CD4-positive, alpha-beta T cell treated with Interleukin-10 for 1 hour (primary cell): ENCODE measurements at regions not wholly inside any gene's neighbourhood (a gene's known extent, or its start where the extent isn't known, plus 50 kb on each side); places are given as distances from the start of the nearest gene placed in this dataset.

Source experiments
- DNase-seq: peaks from one replicate; pipeline ENCODE4 v3.0.0-alpha.2; 2020

GRCh38 chr3:135755330-135756105 is 210.0 kb upstream of the PPP2R3A start:
- DNase-seq: no peak

DNA sequence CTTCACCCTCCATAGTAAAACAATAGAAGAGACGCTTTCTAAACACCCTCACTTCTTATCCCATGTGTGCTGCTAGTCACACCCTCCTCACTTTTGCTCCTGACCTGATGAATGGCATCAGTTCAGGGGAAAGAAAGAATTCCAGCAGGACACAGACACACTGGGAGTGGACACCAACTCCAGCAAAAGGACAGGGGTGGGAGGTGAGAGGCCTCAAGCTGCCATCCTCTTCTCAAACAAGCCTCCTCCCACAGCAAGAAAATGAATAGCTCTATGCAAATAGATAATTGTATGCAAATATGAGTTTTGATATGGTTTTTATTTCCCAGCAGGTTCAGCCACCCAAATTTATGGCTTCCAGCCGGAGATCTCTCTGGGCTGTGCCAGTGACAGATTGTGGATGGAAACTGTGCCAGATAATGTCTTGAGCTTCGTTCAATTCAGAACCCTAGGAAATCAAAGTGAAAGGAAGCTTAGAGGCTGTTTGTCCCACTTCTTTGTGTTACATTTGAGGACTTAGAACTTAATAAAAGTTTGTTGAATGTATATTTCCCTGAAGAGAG is 209.3 kb upstream of the PPP2R3A start:
- no peak for DNase-seq

DNA sequence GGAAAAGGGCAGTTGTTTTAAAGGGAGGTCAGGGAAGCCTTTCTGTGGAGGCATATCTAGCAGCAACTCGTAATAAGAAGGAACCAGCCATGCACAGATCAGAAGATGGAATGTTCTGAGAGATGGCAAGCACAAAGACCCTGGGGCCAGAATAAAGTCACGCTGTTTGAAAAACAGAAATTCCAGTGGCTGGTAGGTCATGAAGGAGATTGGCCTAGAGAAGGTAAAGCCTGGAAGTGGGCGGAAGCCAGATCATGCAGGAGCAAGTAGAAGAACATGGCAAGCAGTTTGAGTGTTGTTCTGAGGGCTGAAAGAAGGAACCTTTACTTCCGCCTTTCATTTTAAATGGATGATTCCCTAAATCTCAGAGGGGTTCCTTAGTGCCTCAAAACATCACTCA is 208.1 kb upstream of the PPP2R3A start:
- DNase-seq: no peak

GRCh38 chr3:135758961-135759360 is 206.6 kb upstream of the PPP2R3A start:
- DNase-seq: no peak

GRCh38 chr3:135759651-135760050 is 205.9 kb upstream of the PPP2R3A start:
- no peak for DNase-seq

DNA sequence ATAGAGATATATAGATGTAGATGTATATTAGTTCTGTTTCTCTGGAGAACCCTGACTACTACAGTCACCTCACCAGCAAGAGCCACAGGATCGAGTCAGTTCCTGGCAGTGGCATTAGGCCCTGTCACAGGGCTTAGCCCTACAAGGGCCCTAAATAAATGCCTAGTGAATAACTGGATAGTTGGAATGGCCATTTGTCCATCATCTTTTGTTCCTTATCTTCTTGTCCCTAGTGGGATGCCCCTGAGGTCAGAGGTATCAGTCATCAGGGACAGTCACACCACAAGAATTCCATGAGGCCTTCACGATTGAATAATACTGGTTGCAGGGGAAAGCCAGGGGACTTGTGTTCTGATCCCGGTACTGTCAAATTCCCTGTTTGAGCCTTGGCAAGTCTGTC is 204.9 kb upstream of the PPP2R3A start:
- DNase-seq: no peak

DNA sequence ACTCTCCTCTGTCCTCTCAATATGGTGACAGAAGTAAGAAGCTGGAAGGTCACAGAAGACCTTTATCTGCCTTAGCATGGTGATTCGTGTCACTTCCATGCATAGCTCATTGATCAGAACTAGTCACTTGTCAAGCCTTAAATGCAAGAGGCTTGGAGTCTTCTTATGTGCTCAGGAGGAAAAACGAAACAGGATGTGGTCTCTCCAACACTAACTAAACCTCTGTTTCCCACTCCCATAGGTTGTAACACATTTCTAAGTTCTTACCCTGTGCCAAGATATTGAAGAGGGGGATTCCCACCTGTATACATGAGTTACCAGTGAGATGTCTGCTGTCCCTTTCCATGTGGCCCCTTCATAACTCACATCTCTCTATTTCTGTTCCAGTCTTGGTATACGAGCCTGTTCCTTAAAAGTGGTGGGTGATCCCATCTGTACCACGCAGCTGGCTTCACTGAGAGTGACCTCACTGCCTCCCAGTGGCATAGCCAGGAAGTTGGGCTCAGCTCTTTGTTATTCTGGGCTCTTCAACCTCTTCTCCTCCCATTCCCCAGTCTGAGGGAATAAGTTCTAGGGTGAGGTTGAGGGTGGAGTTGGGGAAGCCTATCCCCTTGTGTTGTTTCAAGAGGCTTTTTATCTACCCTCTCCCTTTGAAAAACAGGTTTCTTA is 203.2 kb upstream of the PPP2R3A start:
- no peak for DNase-seq

- no peak for DNase-seq
These were observed 199.4 kb upstream of the PPP2R3A start for GRCh38 chr3:135766115-135766514.

- no peak for DNase-seq
These were observed 193.8 kb upstream of the PPP2R3A start for GRCh38 chr3:135771760-135772159.

DNA sequence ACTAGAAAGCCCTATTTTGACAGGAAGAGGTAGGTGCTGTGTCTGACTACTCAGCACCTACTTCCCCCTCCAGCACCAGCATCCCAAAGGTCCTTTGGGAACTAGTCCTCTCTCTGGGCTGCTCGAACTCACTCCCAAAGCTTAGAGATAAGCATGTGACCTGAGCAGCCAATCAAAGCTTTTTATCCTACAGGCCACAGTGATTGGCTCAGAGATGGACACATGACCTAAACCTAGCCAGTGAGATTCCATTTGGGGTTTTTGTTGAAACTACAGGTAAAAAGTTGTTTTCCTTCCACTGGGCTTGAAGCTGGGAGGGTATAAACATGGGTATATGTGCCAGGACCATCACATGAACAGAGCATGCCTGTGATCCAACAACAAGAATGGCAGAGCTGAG is 186.5 kb upstream of the PPP2R3A start:
- no peak for DNase-seq

GRCh38 chr3:135779590-135780235 is 185.8 kb upstream of the PPP2R3A start:
- DNase-seq: no peak

DNA sequence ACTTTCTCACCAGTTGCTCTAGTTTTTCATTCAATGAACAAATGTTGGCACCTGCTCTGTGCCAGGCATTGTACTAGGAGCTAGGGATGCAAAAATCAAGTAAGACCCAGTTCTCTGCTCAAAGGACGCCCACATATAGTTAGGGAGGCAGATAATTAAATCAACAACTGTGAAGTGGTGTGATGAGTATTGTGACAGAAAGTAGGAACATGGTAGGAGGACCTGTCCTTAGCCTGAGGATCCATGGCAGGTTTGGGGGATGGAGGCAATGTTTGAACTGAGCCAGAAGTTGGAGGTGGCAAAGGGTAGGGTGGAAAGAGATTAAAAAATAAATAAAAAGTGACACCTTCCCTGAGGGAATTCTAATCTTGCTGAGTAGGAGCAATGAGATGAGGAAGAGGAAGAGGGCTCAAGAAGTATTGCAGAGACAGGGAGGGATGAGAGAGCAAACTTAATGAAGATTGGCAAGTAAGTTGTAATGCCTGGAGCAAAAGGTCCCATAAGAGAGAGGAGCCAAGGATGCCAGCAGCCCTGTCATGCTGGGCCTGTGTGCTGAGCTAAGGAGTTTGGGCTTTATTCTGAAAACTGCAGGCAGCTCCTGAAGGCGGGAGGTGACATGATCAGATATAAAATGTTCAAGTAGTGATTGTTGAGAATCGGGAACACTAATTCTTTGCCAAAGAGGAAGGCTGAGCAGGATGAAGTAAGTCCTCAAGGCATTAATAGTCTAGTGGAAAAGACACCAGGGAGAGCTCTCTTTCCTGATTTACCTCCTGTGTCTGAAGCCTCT is 184.3 kb upstream of the PPP2R3A start:
- DNase-seq: no peak

- DNase-seq: no peak
These were observed 181.0 kb upstream of the PPP2R3A start for GRCh38 chr3:135784557-135784956.

GRCh38 chr3:135788146-135788545 is 177.4 kb upstream of the PPP2R3A start:
- no peak for DNase-seq

GRCh38 chr3:135788978-135789377 is 176.6 kb upstream of the PPP2R3A start:
- no peak for DNase-seq

DNA sequence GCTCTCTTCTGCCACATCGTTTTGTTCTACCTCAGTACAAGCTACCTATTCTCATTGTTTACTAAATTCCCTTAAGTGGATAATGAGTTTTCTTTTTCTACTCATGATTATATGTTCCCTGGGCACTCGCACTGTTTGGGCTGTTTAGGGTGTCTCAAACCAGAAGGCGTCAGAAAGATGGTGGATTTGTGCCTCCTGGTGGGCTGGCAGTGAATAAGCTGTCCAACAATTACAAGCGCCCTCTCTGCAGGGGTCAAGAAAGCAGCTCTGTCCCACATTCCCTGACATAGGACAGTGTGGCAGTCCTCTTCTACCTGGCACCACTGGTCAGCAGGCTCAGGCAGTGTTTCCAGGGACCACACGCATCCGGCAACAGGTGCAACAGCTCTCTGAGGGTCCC is 173.4 kb upstream of the PPP2R3A start:
- no peak for DNase-seq

DNA sequence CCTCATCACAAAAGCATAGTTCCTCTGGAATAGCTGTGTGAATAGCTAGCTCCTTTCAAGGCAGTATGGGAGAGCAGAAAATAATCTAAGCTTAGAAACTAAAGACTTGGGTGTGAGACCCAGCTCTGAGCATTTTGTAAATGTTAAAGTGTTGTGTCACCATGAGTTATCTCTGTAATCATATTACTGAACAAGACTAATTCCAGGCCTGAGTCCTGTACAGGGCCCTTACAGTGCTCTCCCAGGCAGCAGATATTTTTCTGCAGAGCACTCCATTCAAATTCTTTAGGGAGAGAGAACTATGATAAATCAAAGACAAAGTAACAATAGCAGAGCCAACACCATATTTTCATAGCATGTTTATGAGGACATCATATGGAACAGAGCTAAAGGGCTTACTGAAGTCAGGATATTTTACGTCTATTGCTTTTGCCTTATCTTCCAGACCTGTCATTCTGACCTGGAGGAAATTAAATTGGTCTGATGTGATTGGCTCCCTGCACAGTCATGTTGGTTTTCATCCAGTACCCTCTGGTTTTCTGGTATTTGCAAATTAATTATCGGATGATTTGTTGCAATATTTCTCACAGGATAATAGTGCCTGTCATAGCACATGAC is 172.6 kb upstream of the PPP2R3A start:
- DNase-seq: no peak

GRCh38 chr3:135800071-135800549 is 165.4 kb upstream of the PPP2R3A start:
- no peak for DNase-seq

- no peak for DNase-seq
These were observed 164.5 kb upstream of the PPP2R3A start for GRCh38 chr3:135801018-135801417.

DNA sequence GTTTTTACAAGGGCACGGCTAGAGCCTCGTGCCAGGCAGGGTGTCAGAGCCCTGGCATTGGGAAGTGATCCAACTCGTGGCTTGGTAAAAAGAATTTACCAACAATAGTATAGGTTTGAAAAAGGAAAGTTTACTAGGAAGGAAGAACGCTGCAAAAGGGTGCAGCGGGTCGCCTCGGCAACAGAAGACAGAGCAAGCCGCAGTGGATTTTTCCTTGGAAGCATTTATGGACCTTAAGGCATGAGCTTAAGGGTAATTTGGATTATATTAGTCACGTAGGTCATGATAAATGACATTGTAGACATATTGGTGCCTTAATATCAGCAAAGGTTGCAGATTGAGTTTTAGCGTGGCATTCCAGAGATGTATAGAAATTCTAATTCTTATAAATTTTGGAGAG is 163.4 kb upstream of the PPP2R3A start:
- no peak for DNase-seq

DNA sequence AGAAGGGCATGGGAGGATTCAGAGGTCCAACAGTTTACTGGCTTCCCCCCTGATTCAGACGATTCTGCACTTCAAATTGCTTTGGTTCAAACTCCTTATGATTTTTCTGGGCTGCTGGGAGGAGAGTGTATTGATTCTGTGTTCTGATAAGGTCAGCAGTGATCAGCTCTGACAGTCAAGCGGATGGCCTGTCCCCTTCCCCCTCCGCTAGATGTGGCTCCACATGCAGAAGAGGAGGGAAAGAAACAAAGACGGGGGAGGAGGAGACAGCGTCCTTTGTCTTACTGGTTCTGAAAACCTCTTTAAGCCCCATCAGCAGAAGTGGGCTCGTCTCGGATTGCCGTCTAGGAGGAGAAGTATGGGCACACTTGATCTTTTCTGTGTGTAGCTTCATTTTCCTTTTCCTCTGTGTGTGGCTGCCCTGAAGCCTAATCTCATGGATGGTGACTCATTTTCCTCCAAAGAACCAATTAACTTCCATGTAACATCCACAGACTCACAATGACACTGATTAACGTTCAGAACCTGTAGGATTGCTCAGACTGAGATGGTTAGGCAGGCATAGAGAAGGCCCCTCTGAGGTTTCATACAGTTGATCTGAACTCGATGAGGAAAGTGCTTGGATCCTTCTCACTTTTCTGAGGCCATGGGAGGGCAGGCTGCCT is 162.4 kb upstream of the PPP2R3A start:
- no peak for DNase-seq

DNA sequence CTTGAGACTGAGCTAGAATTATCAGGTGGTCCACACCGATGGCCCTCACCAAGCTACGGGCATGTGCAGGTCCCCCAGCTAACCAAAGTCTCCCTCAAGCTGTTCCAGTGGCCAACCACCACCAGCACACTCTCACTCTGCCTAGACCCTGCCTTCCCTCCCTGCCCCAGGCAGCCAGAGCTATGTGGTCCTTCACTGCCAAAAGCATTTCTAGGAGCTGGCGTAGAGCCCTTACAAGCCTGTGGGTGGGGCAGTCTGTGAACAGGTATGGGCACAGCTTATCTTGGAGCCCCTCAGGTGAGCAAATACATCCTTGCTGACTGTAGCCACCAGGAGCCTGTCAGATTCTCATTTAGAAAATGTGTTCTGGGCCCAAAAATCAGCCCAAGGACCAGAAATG is 159.8 kb upstream of the PPP2R3A start:
- no peak for DNase-seq
